Forelimb muscle (tissue), 1 donor: ENCODE measurements at regions not wholly inside any gene's neighbourhood (a gene's known extent, or its start where the extent isn't known, plus 50 kb on each side); places are given as distances from the start of the nearest gene placed in this dataset.

Source experiments
- DNase-seq: peaks from one replicate; pipeline ENCODE4 v3.0.0-alpha.2; 2013; ENCODE audit warnings: low read depth

- no peak for DNase-seq
These were observed 355.7 kb downstream of the SOX2 start for GRCh38 chr3:182067423-182067822.

GRCh38 chr3:182078316-182078715, 366.6 kb downstream of the SOX2 start:
- no peak for DNase-seq

GRCh38 chr3:182078929-182079328, 367.2 kb downstream of the SOX2 start:
- no peak for DNase-seq

- DNase-seq: no peak
These were observed 369.4 kb downstream of the SOX2 start for GRCh38 chr3:182081096-182081495.

GRCh38 chr3:182083112-182083511, 371.4 kb downstream of the SOX2 start:
- DNase-seq: no peak

GRCh38 chr3:182092662-182093262, 381.0 kb downstream of the SOX2 start:
- no peak for DNase-seq

GRCh38 chr3:182094321-182094720, 382.6 kb downstream of the SOX2 start:
- no peak for DNase-seq

- DNase-seq: no peak
These were observed 393.2 kb downstream of the SOX2 start for GRCh38 chr3:182104881-182105280.

GRCh38 chr3:182105875-182106274, 394.1 kb downstream of the SOX2 start:
- no peak for DNase-seq

GRCh38 chr3:182108371-182108770, 396.6 kb downstream of the SOX2 start:
- DNase-seq: no peak

GRCh38 chr3:182111967-182112366, 400.2 kb downstream of the SOX2 start:
- DNase-seq: no peak

- no peak for DNase-seq
These were observed 403.7 kb downstream of the SOX2 start for GRCh38 chr3:182115328-182116015.

GRCh38 chr3:182116386-182116785, 404.7 kb downstream of the SOX2 start:
- no peak for DNase-seq

GRCh38 chr3:182117131-182117530, 405.4 kb downstream of the SOX2 start:
- DNase-seq: no peak

- no peak for DNase-seq
These were observed 405.9 kb downstream of the SOX2 start for GRCh38 chr3:182117583-182117982.

GRCh38 chr3:182118066-182118465, 406.3 kb downstream of the SOX2 start:
- DNase-seq: no peak

GRCh38 chr3:182121401-182121800, 409.7 kb downstream of the SOX2 start:
- DNase-seq: no peak

GRCh38 chr3:182122779-182123178, 411.1 kb downstream of the SOX2 start:
- no peak for DNase-seq

- DNase-seq: no peak
These were observed 412.5 kb downstream of the SOX2 start for GRCh38 chr3:182124187-182124586.

- no peak for DNase-seq
These were observed 413.0 kb downstream of the SOX2 start for GRCh38 chr3:182124716-182125115.

- no peak for DNase-seq
These were observed 418.0 kb downstream of the SOX2 start for GRCh38 chr3:182129740-182130139.

- no peak for DNase-seq
These were observed 422.0 kb downstream of the SOX2 start for GRCh38 chr3:182133752-182134151.

- DNase-seq: no peak
These were observed 423.3 kb downstream of the SOX2 start for GRCh38 chr3:182135056-182135455.
